ENCODE measurements at regions not wholly inside any gene's neighbourhood (a gene's known extent, or its start where the extent isn't known, plus 50 kb on each side); places are given as distances from the start of the nearest gene placed in this dataset.

DNA sequence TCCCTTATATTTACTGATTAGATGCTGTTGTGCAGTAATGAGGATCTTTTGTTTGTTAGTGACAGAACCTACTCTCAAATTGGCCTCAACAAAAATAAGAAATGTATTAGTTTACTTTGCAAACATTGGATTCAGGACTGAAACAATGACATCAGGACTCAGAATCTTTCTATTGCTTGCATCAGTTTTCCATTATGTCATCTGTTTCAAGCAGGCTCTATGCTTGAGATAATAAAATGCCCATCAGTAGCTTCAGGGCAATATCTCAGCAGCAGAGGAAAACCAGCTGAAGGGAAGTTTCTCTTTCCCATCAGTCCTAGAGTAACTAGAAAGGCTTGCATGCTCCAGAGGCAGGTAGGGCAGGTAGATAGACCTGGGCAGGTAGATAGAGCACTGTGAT is 375.5 kb upstream of the SLC8A1 start:
- intact Hi-C loops (cut with micrococcal nuclease) = no loop called here
- H4K20me1 ChIP-seq (ENCODE audit: insufficient read depth, low read length) = no peaks in the 10 kb centered on the region
- H3K36me3 ChIP-seq (replicated peaks in 1 of 2; ENCODE audit: control insufficient read depth in 1 of 2, insufficient read depth in 2 of 2, low read length in 2 of 2) = no peaks in the 10 kb centered on the region
- Mint-ChIP-seq H3K27me3 (ENCODE audit: low read depth in 3 of 3) (peaks cover 0 to 1% (median 0%) of the 10 kb centered on the region in 3 donors), H3K4me3 (no peak overlapping the region), H3K36me3 (no peaks in the 10 kb centered on the region), H3K9me3 (peaks cover 0 to 3% (median 2%) of the 10 kb centered on the region in 7 donors), H3K27ac (no peak overlapping the region), H3K4me1 (no peaks in the 10 kb centered on the region)
- no peaks in the 10 kb centered on the region for H3K9me3 ChIP-seq (replicated peaks in 1 of 2; ENCODE audit: control insufficient read depth in 1 of 2, insufficient read depth in 1 of 2, low read length in 2 of 2)
- DNase-seq = no peak
- no peak overlapping the region for H3K4me2 ChIP-seq (replicated peaks; ENCODE audit: extremely low read depth, low read length, poor library complexity, severe bottlenecking)
- TF ChIP-seq, protein P1, sequence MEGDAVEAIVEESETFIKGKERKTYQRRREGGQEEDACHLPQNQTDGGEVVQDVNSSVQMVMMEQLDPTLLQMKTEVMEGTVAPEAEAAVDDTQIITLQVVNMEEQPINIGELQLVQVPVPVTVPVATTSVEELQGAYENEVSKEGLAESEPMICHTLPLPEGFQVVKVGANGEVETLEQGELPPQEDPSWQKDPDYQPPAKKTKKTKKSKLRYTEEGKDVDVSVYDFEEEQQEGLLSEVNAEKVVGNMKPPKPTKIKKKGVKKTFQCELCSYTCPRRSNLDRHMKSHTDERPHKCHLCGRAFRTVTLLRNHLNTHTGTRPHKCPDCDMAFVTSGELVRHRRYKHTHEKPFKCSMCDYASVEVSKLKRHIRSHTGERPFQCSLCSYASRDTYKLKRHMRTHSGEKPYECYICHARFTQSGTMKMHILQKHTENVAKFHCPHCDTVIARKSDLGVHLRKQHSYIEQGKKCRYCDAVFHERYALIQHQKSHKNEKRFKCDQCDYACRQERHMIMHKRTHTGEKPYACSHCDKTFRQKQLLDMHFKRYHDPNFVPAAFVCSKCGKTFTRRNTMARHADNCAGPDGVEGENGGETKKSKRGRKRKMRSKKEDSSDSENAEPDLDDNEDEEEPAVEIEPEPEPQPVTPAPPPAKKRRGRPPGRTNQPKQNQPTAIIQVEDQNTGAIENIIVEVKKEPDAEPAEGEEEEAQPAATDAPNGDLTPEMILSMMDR (IDR thresholded peaks at IDR 0.05) = no peak
- H3K9ac ChIP-seq (ENCODE audit: insufficient read depth, low read length, poor library complexity, severe bottlenecking) = no peak overlapping the region
- no peaks in the 10 kb centered on the region for H3K4me1 ChIP-seq (ENCODE audit: control insufficient read depth in 1 of 2, insufficient read depth in 2 of 2, low read length in 2 of 2)
- H3K27me3 ChIP-seq (ENCODE audit: control insufficient read depth in 2 of 2, insufficient read depth in 2 of 2, low read length in 2 of 2) = no peaks in the 10 kb centered on the region
- no peak overlapping the region for H3K4me3 ChIP-seq (replicated peaks in 1 of 3; ENCODE audit: low read depth in 2 of 3, low read length in 3 of 3)
- H3K27ac ChIP-seq (ENCODE audit: low read depth in 1 of 2, low read length in 2 of 2) = no peak overlapping the region
- H2AFZ ChIP-seq (ENCODE audit: insufficient read depth, low read depth, low read length, poor library complexity, severe bottlenecking) = no peak overlapping the region
- no peaks in the 10 kb centered on the region for H3K79me2 ChIP-seq (ENCODE audit: insufficient read depth, low read length)

GRCh38 chr2:40831321-40831873 is 379.5 kb upstream of the SLC8A1 start:
- Histone ChIP-seq H3K79me2 (ENCODE audit: insufficient read depth, low read length) (no peaks in the 10 kb centered on the region), H3K27me3 (ENCODE audit: control insufficient read depth in 2 of 2, insufficient read depth in 2 of 2, low read length in 2 of 2) (no peaks in the 10 kb centered on the region), H4K20me1 (ENCODE audit: insufficient read depth, low read length) (no peaks in the 10 kb centered on the region), H3K9ac (ENCODE audit: insufficient read depth, low read length, poor library complexity, severe bottlenecking) (no peak overlapping the region), H3K4me2 (replicated peaks; ENCODE audit: extremely low read depth, low read length, poor library complexity, severe bottlenecking) (no peak overlapping the region), H2AFZ (ENCODE audit: insufficient read depth, low read depth, low read length, poor library complexity, severe bottlenecking) (no peak overlapping the region), H3K4me3 (replicated peaks in 1 of 3; ENCODE audit: low read depth in 2 of 3, low read length in 3 of 3) (no peak overlapping the region), H3K4me1 (ENCODE audit: control insufficient read depth in 1 of 2, insufficient read depth in 2 of 2, low read length in 2 of 2) (no peaks in the 10 kb centered on the region), H3K36me3 (replicated peaks in 1 of 2; ENCODE audit: control insufficient read depth in 1 of 2, insufficient read depth in 2 of 2, low read length in 2 of 2) (no peaks in the 10 kb centered on the region), H3K9me3 (replicated peaks in 1 of 2; ENCODE audit: control insufficient read depth in 1 of 2, insufficient read depth in 1 of 2, low read length in 2 of 2) (no peaks in the 10 kb centered on the region), H3K27ac (ENCODE audit: low read depth in 1 of 2, low read length in 2 of 2) (no peak overlapping the region)
- Mint-ChIP-seq H3K27me3 (ENCODE audit: low read depth in 3 of 3) (no peaks in the 10 kb centered on the region), H3K9me3 (peaks cover 2 to 9% (median 7%) of the 10 kb centered on the region in 7 donors), H3K36me3 (no peaks in the 10 kb centered on the region), H3K4me1 (no peaks in the 10 kb centered on the region), H3K27ac (no peak overlapping the region), H3K4me3 (no peak overlapping the region)
- intact Hi-C loops (cut with micrococcal nuclease) = no loop called here
- DNase-seq = no peak
- TF ChIP-seq, protein P1 (IDR thresholded peaks at IDR 0.05) = no peak
- WGBS (ENCODE audit: insufficient coverage) = 100% methylated on average over 1 of the region's 3 CpGs
